Vagina (tissue), 2 donors: ENCODE measurements at regions not wholly inside any gene's neighbourhood (a gene's known extent, or its start where the extent isn't known, plus 50 kb on each side); places are given as distances from the start of the nearest gene placed in this dataset.

Experiments used
- DNase-seq, 2 donors: peaks; one replicate each; pipeline ENCODE4 v3.0.0-alpha.2; 2017; ENCODE audit errors: extremely low spot score in 2 of 2
- H3K27ac ChIP-seq: fragments of 200-600 bp; sonication (generic); one replicate; pipeline ENCODE4 v1.5.1; 2019
- H3K27me3 ChIP-seq: fragments of 200-600 bp; sonication (generic); one replicate; pipeline ENCODE4 v1.5.1; 2019
- H3K36me3 ChIP-seq, 2 donors: fragments of 200-600 bp; sonication (generic); one replicate each; pipeline ENCODE4 v1.5.1; 2017 to 2019
- H3K4me1 ChIP-seq: fragments of 200-600 bp; sonication (generic); one replicate; pipeline ENCODE4 v1.5.1; 2019
- H3K4me3 ChIP-seq, 2 donors: fragments of 200-600 bp; sonication (generic); 1 replicate in 1 of 2; 2 replicates in 1 of 2; pipeline ENCODE4 v1.5.1; 2016 to 2019
- H3K9me3 ChIP-seq: fragments of 200-600 bp; sonication (generic); one replicate; pipeline ENCODE4 v1.5.1; 2019
- POLR2A ChIP-seq, 2 donors: fragments of 450-650 bp; IDR thresholded peaks; one replicate each; pipeline ENCODE4 v1.6.1; 2017; ENCODE audit warnings: antibody characterized with exemption in 2 of 2, mild to moderate bottlenecking in 2 of 2, moderate library complexity in 2 of 2
- POLR2AphosphoS5 ChIP-seq, 2 donors: sonication (generic); formaldehyde crosslinking; IDR thresholded peaks; one replicate each; pipeline ENCODE4 v1.9.0; 2017; ENCODE audit warnings: antibody characterized with exemption in 2 of 2, mild to moderate bottlenecking in 2 of 2, low read depth in 1 of 2; ENCODE audit not compliant: insufficient read depth in 1 of 2
- intact Hi-C: fragments of 100-400 bp; cut with DNase I; formaldehyde crosslinking; loops from one replicate; pipeline ENCODE4 v1.15.1; 2023
- TF ChIP-seq, protein P1 (sequence below), 3 experiments: fragments of 450-650 bp in 2 of 3; fragments of 200-600 bp in 1 of 3; sonication (generic) in 1 of 3; IDR thresholded peaks; one replicate each; pipeline ENCODE4 v1.5.1; 2017 to 2019; ENCODE audit warnings: antibody characterized with exemption in 3 of 3, mild to moderate bottlenecking in 2 of 3, moderate library complexity in 2 of 3

GRCh38 chr11:110968348-110969062 lies 256.3 kb upstream of the ARHGAP20 start:
- no peak overlapping the region for H3K27ac ChIP-seq
- H3K4me1 ChIP-seq: no peaks in the 10 kb centered on the region
- H3K36me3 ChIP-seq: no peaks in the 10 kb centered on the region
- TF ChIP-seq POLR2A (IDR thresholded peaks at IDR 0.05): no peak
- TF ChIP-seq POLR2AphosphoS5 (IDR thresholded peaks at IDR 0.05; ENCODE audit: insufficient read depth in 1 of 2, low read depth in 1 of 2): no peak
- TF ChIP-seq, protein P1, sequence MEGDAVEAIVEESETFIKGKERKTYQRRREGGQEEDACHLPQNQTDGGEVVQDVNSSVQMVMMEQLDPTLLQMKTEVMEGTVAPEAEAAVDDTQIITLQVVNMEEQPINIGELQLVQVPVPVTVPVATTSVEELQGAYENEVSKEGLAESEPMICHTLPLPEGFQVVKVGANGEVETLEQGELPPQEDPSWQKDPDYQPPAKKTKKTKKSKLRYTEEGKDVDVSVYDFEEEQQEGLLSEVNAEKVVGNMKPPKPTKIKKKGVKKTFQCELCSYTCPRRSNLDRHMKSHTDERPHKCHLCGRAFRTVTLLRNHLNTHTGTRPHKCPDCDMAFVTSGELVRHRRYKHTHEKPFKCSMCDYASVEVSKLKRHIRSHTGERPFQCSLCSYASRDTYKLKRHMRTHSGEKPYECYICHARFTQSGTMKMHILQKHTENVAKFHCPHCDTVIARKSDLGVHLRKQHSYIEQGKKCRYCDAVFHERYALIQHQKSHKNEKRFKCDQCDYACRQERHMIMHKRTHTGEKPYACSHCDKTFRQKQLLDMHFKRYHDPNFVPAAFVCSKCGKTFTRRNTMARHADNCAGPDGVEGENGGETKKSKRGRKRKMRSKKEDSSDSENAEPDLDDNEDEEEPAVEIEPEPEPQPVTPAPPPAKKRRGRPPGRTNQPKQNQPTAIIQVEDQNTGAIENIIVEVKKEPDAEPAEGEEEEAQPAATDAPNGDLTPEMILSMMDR (IDR thresholded peaks at IDR 0.05): no peak
- no peak overlapping the region for H3K4me3 ChIP-seq
- DNase-seq: no peak
- intact Hi-C loops: no loop called here
- no peaks in the 10 kb centered on the region for H3K27me3 ChIP-seq
- H3K9me3 ChIP-seq: no peaks in the 10 kb centered on the region

DNA sequence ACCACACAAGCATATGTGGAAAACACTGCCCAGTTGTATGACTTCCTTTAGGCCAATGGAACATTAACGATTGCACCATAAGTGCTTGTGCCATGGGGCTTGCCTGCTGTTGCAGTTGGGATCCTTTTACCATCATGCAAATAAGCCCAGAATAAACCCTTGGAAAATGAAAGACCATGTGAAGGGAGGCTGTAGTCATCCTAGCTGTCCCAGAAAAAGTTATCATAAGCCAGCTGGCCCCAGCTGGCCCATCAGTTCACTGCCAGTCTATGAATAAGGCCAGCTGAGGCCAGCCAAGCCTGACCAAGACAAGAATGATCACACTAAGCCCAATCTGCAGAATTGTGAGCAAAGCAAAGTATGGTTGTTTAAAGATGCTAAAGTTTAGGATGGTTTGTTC lies 253.9 kb upstream of the ARHGAP20 start:
- Histone ChIP-seq H3K36me3 (no peaks in the 10 kb centered on the region), H3K27ac (no peak overlapping the region), H3K27me3 (no peaks in the 10 kb centered on the region), H3K4me1 (peaks cover 5% of the 10 kb centered on the region), H3K4me3 (no peak overlapping the region), H3K9me3 (no peaks in the 10 kb centered on the region)
- no peak for TF ChIP-seq POLR2AphosphoS5 (IDR thresholded peaks at IDR 0.05; ENCODE audit: insufficient read depth in 1 of 2, low read depth in 1 of 2)
- TF ChIP-seq, protein P1 (IDR thresholded peaks at IDR 0.05): no peak
- no peak for TF ChIP-seq POLR2A (IDR thresholded peaks at IDR 0.05)
- DNase-seq: no peak
- intact Hi-C loops: no loop called here

- H3K27me3 ChIP-seq: no peaks in the 10 kb centered on the region
- H3K36me3 ChIP-seq: no peaks in the 10 kb centered on the region
- DNase-seq: no peak
- H3K9me3 ChIP-seq: no peaks in the 10 kb centered on the region
- no peak overlapping the region for H3K4me3 ChIP-seq
- H3K4me1 ChIP-seq: peaks cover 5% of the 10 kb centered on the region
- intact Hi-C loops: no loop called here
- H3K27ac ChIP-seq: no peak overlapping the region
- TF ChIP-seq, protein P1 (IDR thresholded peaks at IDR 0.05): no peak
Measured at GRCh38 chr11:110962921-110963320, 250.7 kb upstream of the ARHGAP20 start.

GRCh38 chr11:110960167-110960566 lies 247.9 kb upstream of the ARHGAP20 start:
- H3K27me3 ChIP-seq: no peaks in the 10 kb centered on the region
- intact Hi-C loops: no loop called here
- no peak overlapping the region for H3K27ac ChIP-seq
- no peak overlapping the region for H3K4me3 ChIP-seq
- TF ChIP-seq, protein P1 (IDR thresholded peaks at IDR 0.05): no peak
- no peak for TF ChIP-seq POLR2AphosphoS5 (IDR thresholded peaks at IDR 0.05; ENCODE audit: insufficient read depth in 1 of 2, low read depth in 1 of 2)
- no peak for TF ChIP-seq POLR2A (IDR thresholded peaks at IDR 0.05)
- no peaks in the 10 kb centered on the region for H3K9me3 ChIP-seq
- no peak for DNase-seq
- H3K36me3 ChIP-seq: no peaks in the 10 kb centered on the region
- H3K4me1 ChIP-seq: peaks cover 5% of the 10 kb centered on the region

DNA sequence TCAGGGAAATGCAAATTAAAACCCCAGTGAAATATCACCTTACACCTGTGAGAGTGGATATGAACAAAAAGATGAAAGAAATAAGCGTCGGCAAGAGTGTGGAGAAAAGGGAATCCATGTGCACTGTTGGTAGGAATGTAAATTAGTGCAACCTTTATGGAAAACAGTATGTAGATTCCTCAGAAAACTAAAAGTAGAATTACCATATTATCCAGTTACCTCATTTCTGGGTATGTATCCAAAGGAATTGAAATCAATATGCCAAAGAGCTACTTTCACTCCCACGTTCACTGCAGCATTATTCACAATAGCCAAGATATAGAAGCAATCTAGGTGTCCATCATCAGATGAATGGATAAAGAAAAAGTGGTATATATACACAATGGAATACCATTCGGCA lies 246.0 kb upstream of the ARHGAP20 start:
- Histone ChIP-seq H3K4me3 (no peak overlapping the region), H3K27me3 (no peaks in the 10 kb centered on the region), H3K4me1 (peaks cover 5% of the 10 kb centered on the region), H3K27ac (no peak overlapping the region), H3K36me3 (no peaks in the 10 kb centered on the region), H3K9me3 (no peaks in the 10 kb centered on the region)
- TF ChIP-seq, protein P1 (IDR thresholded peaks at IDR 0.05): no peak
- TF ChIP-seq POLR2AphosphoS5 (IDR thresholded peaks at IDR 0.05; ENCODE audit: insufficient read depth in 1 of 2, low read depth in 1 of 2) (no peak), POLR2A (IDR thresholded peaks at IDR 0.05) (no peak)
- no peak for DNase-seq
- intact Hi-C loops: no loop called here
